Esophagus (tissue), 2 donors: ENCODE measurements at regions not wholly inside any gene's neighbourhood (a gene's known extent, or its start where the extent isn't known, plus 50 kb on each side); places are given as distances from the start of the nearest gene placed in this dataset.

Experiments used
- H3K27ac ChIP-seq, 2 donors: one replicate each; pipeline ENCODE4 v1.5.1; 2013; ENCODE audit warnings: low read depth in 2 of 2, mild to moderate bottlenecking in 2 of 2, inconsistent platforms in 1 of 2, low read length in 1 of 2, moderate library complexity in 1 of 2
- H3K27me3 ChIP-seq, 2 donors: one replicate each; pipeline ENCODE4 v1.6.1; 2013; ENCODE audit warnings: low read length in 2 of 2, control low read depth in 1 of 2, mild to moderate bottlenecking in 1 of 2; ENCODE audit not compliant: insufficient read depth in 2 of 2, control insufficient read depth in 1 of 2
- H3K36me3 ChIP-seq, 2 donors: one replicate each; pipeline ENCODE4 v1.6.1; 2013; ENCODE audit warnings: low read length in 1 of 2; ENCODE audit not compliant: control insufficient read depth in 2 of 2, insufficient read depth in 2 of 2
- H3K4me1 ChIP-seq, 2 donors: one replicate each; pipeline ENCODE4 v1.6.1; 2013; ENCODE audit warnings: low read length in 1 of 2; ENCODE audit not compliant: control insufficient read depth in 2 of 2, insufficient read depth in 2 of 2
- H3K4me3 ChIP-seq, 2 donors: one replicate each; pipeline ENCODE4 v1.5.1; 2013; ENCODE audit warnings: low read length in 2 of 2, mild to moderate bottlenecking in 2 of 2, low read depth in 1 of 2, moderate library complexity in 1 of 2
- H3K9me3 ChIP-seq, 2 donors: one replicate each; pipeline ENCODE4 v1.6.1; 2013; ENCODE audit warnings: mild to moderate bottlenecking in 2 of 2, low read depth in 1 of 2, low read length in 1 of 2, moderate library complexity in 1 of 2; ENCODE audit not compliant: control insufficient read depth in 2 of 2, insufficient read depth in 1 of 2
- WGBS, 2 donors: extraction: QIAGEN DNeasy Blood & Tissue Kit; methylation state at CpG; one replicate each; pipeline ENCODE4 v1.1.7; 2013; 5-methylcytosine and 5-hydroxymethylcytosine counted together
- donor health status: healthy with polysubstance abuse.
- donor health status: Bipolar disorder and iron deficiency.

- Histone ChIP-seq H3K9me3 (no peaks in the 10 kb centered on the region), H3K36me3 (no peaks in the 10 kb centered on the region), H3K27ac (no peak overlapping the region), H3K4me3 (no peak overlapping the region), H3K4me1 (peaks cover 0 to 2% of the 10 kb centered on the region in 2 donors), H3K27me3 (no peaks in the 10 kb centered on the region)
- WGBS, 2 donors: 97% methylated on average over 5 of the region's 5 CpGs
Measured at GRCh38 chr1:169001353-169001752, 105.1 kb upstream of the ATP1B1 start.

GRCh38 chr1:169003864-169004516 is 102.5 kb upstream of the ATP1B1 start:
- WGBS, 2 donors: 70 to 89% methylated on average over 1 of the region's 1 CpG
- H3K27me3 ChIP-seq: no peaks in the 10 kb centered on the region

GRCh38 chr1:169005776-169006175 is 100.7 kb upstream of the ATP1B1 start:
- no peaks in the 10 kb centered on the region for H3K36me3 ChIP-seq
- H3K4me3 ChIP-seq: no peak overlapping the region
- peaks cover 0 to 2% of the 10 kb centered on the region in 2 donors for H3K4me1 ChIP-seq
- no peaks in the 10 kb centered on the region for H3K9me3 ChIP-seq
- H3K27me3 ChIP-seq: no peaks in the 10 kb centered on the region
- WGBS, 2 donors: 90 to 95% methylated on average over 4 of the region's 4 CpGs
- no peak overlapping the region for H3K27ac ChIP-seq

More at GRCh38 chr1:169003864-169004516, 102.5 kb upstream of the ATP1B1 start:
- Histone ChIP-seq H3K27ac (no peak overlapping the region), H3K36me3 (no peaks in the 10 kb centered on the region), H3K4me3 (no peak overlapping the region), H3K4me1 (peaks cover 0 to 2% of the 10 kb centered on the region in 2 donors), H3K9me3 (no peaks in the 10 kb centered on the region)

- no peak overlapping the region for H3K27ac ChIP-seq
- no peaks in the 10 kb centered on the region for H3K27me3 ChIP-seq
- no peaks in the 10 kb centered on the region for H3K9me3 ChIP-seq
Measured at GRCh38 chr1:169009666-169010065, 96.8 kb upstream of the ATP1B1 start.

GRCh38 chr1:169012416-169012815 is 94.1 kb upstream of the ATP1B1 start:
- no peaks in the 10 kb centered on the region for H3K4me1 ChIP-seq
- H3K9me3 ChIP-seq: no peaks in the 10 kb centered on the region
- H3K36me3 ChIP-seq: no peaks in the 10 kb centered on the region
- no peak overlapping the region for H3K4me3 ChIP-seq
- no peaks in the 10 kb centered on the region for H3K27me3 ChIP-seq
- 79 to 87% methylated on average over 2 of the region's 2 CpGs for WGBS, 2 donors
- H3K27ac ChIP-seq: no peak overlapping the region

More at GRCh38 chr1:169009666-169010065, 96.8 kb upstream of the ATP1B1 start:
- Histone ChIP-seq H3K4me3 (no peak overlapping the region), H3K4me1 (peaks cover 0 to 2% of the 10 kb centered on the region in 2 donors), H3K36me3 (no peaks in the 10 kb centered on the region)

- Histone ChIP-seq H3K4me3 (no peak overlapping the region), H3K9me3 (no peaks in the 10 kb centered on the region), H3K27ac (no peak overlapping the region), H3K27me3 (no peaks in the 10 kb centered on the region), H3K4me1 (peaks cover 0 to 2% of the 10 kb centered on the region in 2 donors), H3K36me3 (no peaks in the 10 kb centered on the region)
- 91 to 94% methylated on average over 4 of the region's 4 CpGs for WGBS, 2 donors
Measured at GRCh38 chr1:169013821-169014220, 92.7 kb upstream of the ATP1B1 start.

- Histone ChIP-seq H3K4me3 (no peak overlapping the region), H3K27ac (no peak overlapping the region), H3K4me1 (peaks cover 0 to 2% of the 10 kb centered on the region in 2 donors), H3K36me3 (no peaks in the 10 kb centered on the region), H3K27me3 (no peaks in the 10 kb centered on the region), H3K9me3 (no peaks in the 10 kb centered on the region)
- 89 to 95% methylated on average over 5 of the region's 5 CpGs for WGBS, 2 donors
Measured at GRCh38 chr1:169015464-169015863, 91.0 kb upstream of the ATP1B1 start.

GRCh38 chr1:169018751-169019150 is 87.7 kb upstream of the ATP1B1 start:
- H3K27me3 ChIP-seq: no peaks in the 10 kb centered on the region
- WGBS, 2 donors: 80 to 88% methylated on average over 4 of the region's 4 CpGs
- no peak overlapping the region for H3K4me3 ChIP-seq
- peaks cover 0 to 2% of the 10 kb centered on the region in 2 donors for H3K4me1 ChIP-seq
- H3K36me3 ChIP-seq: no peaks in the 10 kb centered on the region
- no peaks in the 10 kb centered on the region for H3K9me3 ChIP-seq
- no peak overlapping the region for H3K27ac ChIP-seq

GRCh38 chr1:169019419-169020058 is 87.0 kb upstream of the ATP1B1 start:
- Histone ChIP-seq H3K27ac (no peak overlapping the region), H3K9me3 (no peaks in the 10 kb centered on the region), H3K36me3 (no peaks in the 10 kb centered on the region), H3K27me3 (no peaks in the 10 kb centered on the region), H3K4me3 (no peak overlapping the region), H3K4me1 (peaks cover 0 to 2% of the 10 kb centered on the region in 2 donors)
- WGBS, 2 donors: 60 to 72% methylated on average over 3 of the region's 3 CpGs

- Histone ChIP-seq H3K27me3 (no peaks in the 10 kb centered on the region), H3K4me1 (peaks cover 0 to 2% of the 10 kb centered on the region in 2 donors), H3K27ac (no peak overlapping the region), H3K36me3 (no peaks in the 10 kb centered on the region), H3K4me3 (no peak overlapping the region), H3K9me3 (no peaks in the 10 kb centered on the region)
Measured at GRCh38 chr1:169020684-169021083, 85.8 kb upstream of the ATP1B1 start.
